Neural cell (in vitro differentiated cells): ENCODE measurements at regions not wholly inside any gene's neighbourhood (a gene's known extent, or its start where the extent isn't known, plus 50 kb on each side); places are given as distances from the start of the nearest gene placed in this dataset.

ENCODE experiments used
- EP300 ChIP-seq: fragments of 450-650 bp; conservative IDR thresholded peaks from 2 replicates; pipeline ENCODE4 v1.6.1; 2014; ENCODE audit warnings: antibody characterized with exemption, mild to moderate bottlenecking, moderate library complexity; ENCODE audit not compliant: poor library complexity, severe bottlenecking
- EZH2 ChIP-seq: fragments of 200-600, 300-800 bp; shearing (Covaris generic), sonication (generic); IDR thresholded peaks from 2 replicates; pipeline ENCODE4 v1.6.1; 2014; ENCODE audit warnings: antibody characterized with exemption, low read length, borderline replicate concordance, mild to moderate bottlenecking; ENCODE audit not compliant: insufficient read depth, poor library complexity, severe bottlenecking
- POLR2AphosphoS5 ChIP-seq: IDR thresholded peaks from 2 replicates; pipeline ENCODE4 v1.6.1; 2012
- RAD21 ChIP-seq: fragments of 450-650 bp; conservative IDR thresholded peaks from 2 replicates; pipeline ENCODE4 v1.6.1; 2014; ENCODE audit warnings: antibody characterized with exemption, mild to moderate bottlenecking, moderate library complexity
- TF ChIP-seq, protein P1 (sequence below): fragments of 450-650 bp; IDR thresholded peaks from 2 replicates; pipeline ENCODE4 v1.5.1; 2014; ENCODE audit warnings: antibody characterized with exemption, mild to moderate bottlenecking, moderate library complexity; ENCODE audit not compliant: poor library complexity, severe bottlenecking

- TF ChIP-seq, protein P1, sequence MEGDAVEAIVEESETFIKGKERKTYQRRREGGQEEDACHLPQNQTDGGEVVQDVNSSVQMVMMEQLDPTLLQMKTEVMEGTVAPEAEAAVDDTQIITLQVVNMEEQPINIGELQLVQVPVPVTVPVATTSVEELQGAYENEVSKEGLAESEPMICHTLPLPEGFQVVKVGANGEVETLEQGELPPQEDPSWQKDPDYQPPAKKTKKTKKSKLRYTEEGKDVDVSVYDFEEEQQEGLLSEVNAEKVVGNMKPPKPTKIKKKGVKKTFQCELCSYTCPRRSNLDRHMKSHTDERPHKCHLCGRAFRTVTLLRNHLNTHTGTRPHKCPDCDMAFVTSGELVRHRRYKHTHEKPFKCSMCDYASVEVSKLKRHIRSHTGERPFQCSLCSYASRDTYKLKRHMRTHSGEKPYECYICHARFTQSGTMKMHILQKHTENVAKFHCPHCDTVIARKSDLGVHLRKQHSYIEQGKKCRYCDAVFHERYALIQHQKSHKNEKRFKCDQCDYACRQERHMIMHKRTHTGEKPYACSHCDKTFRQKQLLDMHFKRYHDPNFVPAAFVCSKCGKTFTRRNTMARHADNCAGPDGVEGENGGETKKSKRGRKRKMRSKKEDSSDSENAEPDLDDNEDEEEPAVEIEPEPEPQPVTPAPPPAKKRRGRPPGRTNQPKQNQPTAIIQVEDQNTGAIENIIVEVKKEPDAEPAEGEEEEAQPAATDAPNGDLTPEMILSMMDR = no peak
- TF ChIP-seq POLR2AphosphoS5 (no peak), EP300 (no peak), RAD21 (no peak), EZH2 (no peak)
Observed at GRCh38 chr5:44659334-44659733, 149.4 kb upstream of the MRPS30 start.
